ENCODE measurements at regions not wholly inside any gene's neighbourhood (a gene's known extent, or its start where the extent isn't known, plus 50 kb on each side); places are given as distances from the start of the nearest gene placed in this dataset.

GRCh38 chr11:70798296-70798695 lies 400.0 kb downstream of the CTTN start:
- Histone ChIP-seq H3F3A (ENCODE audit: insufficient read depth) (no peaks in the 10 kb centered on the region), H3K27ac (no peak overlapping the region), H3K9ac (no peak overlapping the region), H3K79me2 (ENCODE audit: insufficient read depth) (no peaks in the 10 kb centered on the region), H3K4me1 (ENCODE audit: insufficient read depth) (no peaks in the 10 kb centered on the region), H3K4me3 (no peak overlapping the region), H3K9me2 (ENCODE audit: insufficient read depth) (no peaks in the 10 kb centered on the region), H3K4me2 (ENCODE audit: unreplicated experiment) (no peak overlapping the region), H3K36me3 (ENCODE audit: low read depth) (no peaks in the 10 kb centered on the region), H3K9me3 (ENCODE audit: low read depth) (no peaks in the 10 kb centered on the region), H3K27me3 (replicated peaks; ENCODE audit: insufficient read depth) (no peaks in the 10 kb centered on the region), H4K20me1 (ENCODE audit: insufficient read depth) (no peaks in the 10 kb centered on the region), H2AFZ (no peak overlapping the region)
- DNase-seq: no peak
- WGBS, 2 experiments (ENCODE audit: low coverage in 1 of 2, low lambda C conversion rate in 2 of 2, missing lambda C conversion rate in 2 of 2): 72 to 77% methylated on average over 23 to 26 of the region's 26 CpGs
- in situ Hi-C loops (cut with MboI): no loop called here
- TF ChIP-seq EZH2 (IDR thresholded peaks at IDR 0.05; ENCODE audit: insufficient read depth, poor library complexity, severe bottlenecking): no peak
- TF ChIP-seq EZH2phosphoT487 (IDR thresholded peaks at IDR 0.05; ENCODE audit: insufficient read depth, low read depth): no peak

- TF ChIP-seq EZH2 (IDR thresholded peaks at IDR 0.05; ENCODE audit: insufficient read depth, poor library complexity, severe bottlenecking) (no peak), EZH2phosphoT487 (IDR thresholded peaks at IDR 0.05; ENCODE audit: insufficient read depth, low read depth) (no peak)
- Histone ChIP-seq H3K79me2 (ENCODE audit: insufficient read depth) (no peaks in the 10 kb centered on the region), H2AFZ (no peak overlapping the region), H3K36me3 (ENCODE audit: low read depth) (no peaks in the 10 kb centered on the region), H3K4me3 (no peak overlapping the region), H3K9me3 (ENCODE audit: low read depth) (no peaks in the 10 kb centered on the region), H3K9me2 (ENCODE audit: insufficient read depth) (no peaks in the 10 kb centered on the region), H3K27me3 (replicated peaks; ENCODE audit: insufficient read depth) (no peaks in the 10 kb centered on the region), H3K9ac (no peak overlapping the region), H3K4me1 (ENCODE audit: insufficient read depth) (no peaks in the 10 kb centered on the region), H3K27ac (no peak overlapping the region), H4K20me1 (ENCODE audit: insufficient read depth) (no peaks in the 10 kb centered on the region), H3K4me2 (ENCODE audit: unreplicated experiment) (no peak overlapping the region), H3F3A (ENCODE audit: insufficient read depth) (no peaks in the 10 kb centered on the region)
- in situ Hi-C loops (cut with MboI): no loop called here
- peak; percentile 43 for DNase-seq
- WGBS, 2 experiments (ENCODE audit: low coverage in 1 of 2, low lambda C conversion rate in 2 of 2, missing lambda C conversion rate in 2 of 2): 19 to 24% methylated on average over 6 of the region's 6 CpGs
Measured at GRCh38 chr11:70799386-70799785, 401.1 kb downstream of the CTTN start.

GRCh38 chr11:70802185-70802584 lies 403.9 kb downstream of the CTTN start:
- WGBS, 2 experiments (ENCODE audit: low coverage in 1 of 2, low lambda C conversion rate in 2 of 2, missing lambda C conversion rate in 2 of 2): 55 to 62% methylated on average over 7 to 8 of the region's 8 CpGs
- H3K4me2 ChIP-seq (ENCODE audit: unreplicated experiment): no peak overlapping the region
- in situ Hi-C loops (cut with MboI): no loop called here
- no peak overlapping the region for H3K9ac ChIP-seq
- H3K27ac ChIP-seq: no peak overlapping the region
- no peaks in the 10 kb centered on the region for H3K9me2 ChIP-seq (ENCODE audit: insufficient read depth)
- H3K79me2 ChIP-seq (ENCODE audit: insufficient read depth): no peaks in the 10 kb centered on the region
- H3K36me3 ChIP-seq (ENCODE audit: low read depth): no peaks in the 10 kb centered on the region
- no peaks in the 10 kb centered on the region for H3K27me3 ChIP-seq (replicated peaks; ENCODE audit: insufficient read depth)
- no peak overlapping the region for H3K4me3 ChIP-seq
- H3F3A ChIP-seq (ENCODE audit: insufficient read depth): no peaks in the 10 kb centered on the region
- DNase-seq: no peak
- no peaks in the 10 kb centered on the region for H4K20me1 ChIP-seq (ENCODE audit: insufficient read depth)
- no peaks in the 10 kb centered on the region for H3K4me1 ChIP-seq (ENCODE audit: insufficient read depth)
- H3K9me3 ChIP-seq (ENCODE audit: low read depth): no peaks in the 10 kb centered on the region
- TF ChIP-seq EZH2 (IDR thresholded peaks at IDR 0.05; ENCODE audit: insufficient read depth, poor library complexity, severe bottlenecking): no peak
- no peak for TF ChIP-seq EZH2phosphoT487 (IDR thresholded peaks at IDR 0.05; ENCODE audit: insufficient read depth, low read depth)
- H2AFZ ChIP-seq: no peak overlapping the region

- Histone ChIP-seq H3K9me3 (ENCODE audit: low read depth) (no peaks in the 10 kb centered on the region), H2AFZ (no peak overlapping the region), H3K9me2 (ENCODE audit: insufficient read depth) (no peaks in the 10 kb centered on the region), H3K9ac (no peak overlapping the region), H4K20me1 (ENCODE audit: insufficient read depth) (no peaks in the 10 kb centered on the region), H3K79me2 (ENCODE audit: insufficient read depth) (no peaks in the 10 kb centered on the region), H3K27ac (no peak overlapping the region), H3K27me3 (replicated peaks; ENCODE audit: insufficient read depth) (no peaks in the 10 kb centered on the region), H3K4me3 (no peak overlapping the region), H3K4me2 (ENCODE audit: unreplicated experiment) (no peak overlapping the region), H3F3A (ENCODE audit: insufficient read depth) (no peaks in the 10 kb centered on the region), H3K4me1 (ENCODE audit: insufficient read depth) (no peaks in the 10 kb centered on the region), H3K36me3 (ENCODE audit: low read depth) (no peaks in the 10 kb centered on the region)
- TF ChIP-seq EZH2 (IDR thresholded peaks at IDR 0.05; ENCODE audit: insufficient read depth, poor library complexity, severe bottlenecking): no peak
- in situ Hi-C loops (cut with MboI): no loop called here
- no peak for DNase-seq
- 58 to 64% methylated on average over 23 to 24 of the region's 24 CpGs for WGBS, 2 experiments (ENCODE audit: low coverage in 1 of 2, low lambda C conversion rate in 2 of 2, missing lambda C conversion rate in 2 of 2)
Measured at GRCh38 chr11:70804139-70804837, 406.0 kb downstream of the CTTN start.

GRCh38 chr11:70805243-70805642 lies 406.9 kb downstream of the CTTN start:
- no peak for DNase-seq
- H3K9me3 ChIP-seq (ENCODE audit: low read depth): no peaks in the 10 kb centered on the region
- H3K9ac ChIP-seq: no peak overlapping the region
- no peak overlapping the region for H3K27ac ChIP-seq
- H3K9me2 ChIP-seq (ENCODE audit: insufficient read depth): no peaks in the 10 kb centered on the region
- no peaks in the 10 kb centered on the region for H3K27me3 ChIP-seq (replicated peaks; ENCODE audit: insufficient read depth)
- H3K4me2 ChIP-seq (ENCODE audit: unreplicated experiment): no peak overlapping the region
- in situ Hi-C loops (cut with MboI): no loop called here
- TF ChIP-seq EZH2 (IDR thresholded peaks at IDR 0.05; ENCODE audit: insufficient read depth, poor library complexity, severe bottlenecking): no peak
- no peak for TF ChIP-seq EZH2phosphoT487 (IDR thresholded peaks at IDR 0.05; ENCODE audit: insufficient read depth, low read depth)
- no peaks in the 10 kb centered on the region for H3K36me3 ChIP-seq (ENCODE audit: low read depth)
- no peaks in the 10 kb centered on the region for H3F3A ChIP-seq (ENCODE audit: insufficient read depth)
- no peaks in the 10 kb centered on the region for H4K20me1 ChIP-seq (ENCODE audit: insufficient read depth)
- H2AFZ ChIP-seq: no peak overlapping the region
- no peak overlapping the region for H3K4me3 ChIP-seq
- H3K4me1 ChIP-seq (ENCODE audit: insufficient read depth): no peaks in the 10 kb centered on the region
- no peaks in the 10 kb centered on the region for H3K79me2 ChIP-seq (ENCODE audit: insufficient read depth)
- WGBS, 2 experiments (ENCODE audit: low coverage in 1 of 2, low lambda C conversion rate in 2 of 2, missing lambda C conversion rate in 2 of 2): 44 to 57% methylated on average over 7 of the region's 7 CpGs

Measured in GM23248 (cell line).